SK-N-MC (cell line): ENCODE measurements at regions not wholly inside any gene's neighbourhood (a gene's known extent, or its start where the extent isn't known, plus 50 kb on each side); places are given as distances from the start of the nearest gene placed in this dataset.

ENCODE experiments used
- DNase-seq: peaks from one replicate; pipeline ENCODE4 v3.0.0-alpha.2; 2011; ENCODE audit warnings: low read depth, low spot score
- H3K27ac ChIP-seq: fragments of 200-600 bp; sonication (generic); 2 replicates; pipeline ENCODE4 v1.5.1; 2016; ENCODE audit warnings: mixed run types
- H3K36me3 ChIP-seq: fragments of 200-600 bp; sonication (generic); 2 replicates; pipeline ENCODE4 v1.6.1; 2017; ENCODE audit warnings: antibody characterized with exemption, low read length, mixed read lengths; ENCODE audit not compliant: insufficient read depth
- H3K4me3 ChIP-seq: fragments of 200-600 bp; sonication (generic); 2 replicates; pipeline ENCODE4 v1.5.1; 2016
- H3K9ac ChIP-seq: fragments of 200-600 bp; sonication (generic); 2 replicates; pipeline ENCODE4 v1.8.0; 2017; ENCODE audit warnings: mixed run types, mixed read lengths; ENCODE audit not compliant: insufficient read length
- H3K9me3 ChIP-seq: fragments of 200-600 bp; sonication (generic); 2 replicates; pipeline ENCODE4 v1.6.1; 2017; ENCODE audit warnings: low read depth, mild to moderate bottlenecking, antibody characterized with exemption, low read length, moderate library complexity, mixed read lengths
- EZH2 ChIP-seq: fragments of 200-600 bp; sonication (generic); IDR thresholded peaks from one replicate; pipeline ENCODE4 v1.6.1; 2017; ENCODE audit warnings: antibody characterized with exemption
- FOXP2 ChIP-seq: optimal IDR thresholded peaks from 2 replicates; pipeline ENCODE3; 2011; ENCODE audit warnings: mild to moderate bottlenecking, moderate library complexity; ENCODE audit not compliant: insufficient read depth; ENCODE audit errors: extremely low read length, control extremely low read depth
- POLR2AphosphoS5 ChIP-seq: IDR thresholded peaks from 2 replicates; pipeline ENCODE4 v1.6.1; 2012; ENCODE audit warnings: mild to moderate bottlenecking, low read depth, low read length, borderline replicate concordance

GRCh38 chr2:133658020-133658903, 90.0 kb upstream of the NCKAP5 start:
- H3K9ac ChIP-seq, result no peak overlapping the region
- H3K27ac ChIP-seq, result no peak overlapping the region
- H3K36me3 ChIP-seq, result no peaks in the 10 kb centered on the region
- H3K4me3 ChIP-seq, result no peak overlapping the region
- no peak for DNase-seq
- no peak for TF ChIP-seq EZH2
- no peak for TF ChIP-seq POLR2AphosphoS5
- no peak for TF ChIP-seq FOXP2
- no peaks in the 10 kb centered on the region for H3K9me3 ChIP-seq

DNA sequence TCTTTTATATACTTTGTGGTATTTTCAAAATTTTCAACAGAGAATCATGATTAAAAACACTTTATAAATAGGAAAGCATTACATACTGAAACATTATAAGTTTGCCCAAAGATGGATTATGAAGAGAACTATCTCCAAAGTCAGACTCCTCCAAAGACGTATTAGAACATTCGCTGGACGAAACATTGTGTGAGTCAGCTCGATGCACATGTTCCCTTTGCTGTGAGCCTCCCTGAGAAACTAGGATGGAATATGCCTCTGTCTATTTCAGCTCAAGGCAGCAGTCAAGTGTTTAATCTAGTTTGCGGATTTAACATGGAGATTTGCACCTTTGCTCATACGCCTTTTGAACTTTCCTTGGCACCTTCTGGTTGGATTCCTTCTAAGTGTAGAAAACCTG, 92.2 kb upstream of the NCKAP5 start:
- no peak for DNase-seq
- Histone ChIP-seq H3K27ac (no peak overlapping the region), H3K36me3 (no peaks in the 10 kb centered on the region), H3K9ac (no peak overlapping the region), H3K9me3 (no peaks in the 10 kb centered on the region), H3K4me3 (no peak overlapping the region)
- TF ChIP-seq EZH2, result no peak
- no peak for TF ChIP-seq POLR2AphosphoS5
- TF ChIP-seq FOXP2, result no peak

GRCh38 chr2:133661392-133661791, 93.1 kb upstream of the NCKAP5 start:
- Histone ChIP-seq H3K36me3 (no peaks in the 10 kb centered on the region), H3K9ac (no peak overlapping the region), H3K9me3 (no peaks in the 10 kb centered on the region), H3K4me3 (no peak overlapping the region), H3K27ac (no peak overlapping the region)
- no peak for TF ChIP-seq EZH2
- no peak for TF ChIP-seq POLR2AphosphoS5
- TF ChIP-seq FOXP2, result no peak
- DNase-seq, result no peak

- no peak for DNase-seq
- TF ChIP-seq FOXP2, result no peak
- TF ChIP-seq EZH2, result no peak
- no peak for TF ChIP-seq POLR2AphosphoS5
- no peak overlapping the region for H3K4me3 ChIP-seq
Measured at GRCh38 chr2:133666621-133667020, 98.4 kb upstream of the NCKAP5 start.

DNA sequence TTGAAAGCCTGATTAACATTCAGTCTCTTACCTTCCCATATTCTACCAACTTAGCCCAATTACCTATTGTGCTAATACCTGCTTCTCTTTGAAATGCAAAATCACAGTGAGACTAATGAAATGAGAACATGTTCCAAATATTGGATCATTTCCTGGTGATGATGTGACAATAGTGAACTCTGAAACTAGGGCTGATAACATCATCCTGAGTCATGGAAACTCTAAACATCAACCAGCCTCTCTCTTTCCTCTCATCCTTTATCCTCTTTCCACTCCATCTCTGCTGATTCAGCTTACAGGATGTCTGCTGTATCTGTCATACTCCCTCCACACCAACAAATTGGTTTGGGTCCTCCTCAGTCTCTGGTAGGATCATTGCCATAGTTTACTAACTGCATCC, 98.8 kb upstream of the NCKAP5 start:
- H3K4me3 ChIP-seq, result no peak overlapping the region
- no peak for DNase-seq
- TF ChIP-seq FOXP2 (no peak), EZH2 (no peak), POLR2AphosphoS5 (no peak)
- no peaks in the 10 kb centered on the region; the same call in 1 of the 2 replicates for H3K36me3 ChIP-seq
- no peak overlapping the region for H3K27ac ChIP-seq
- peaks cover 10% of the 10 kb centered on the region for H3K9me3 ChIP-seq
- H3K9ac ChIP-seq, result no peak overlapping the region

More at GRCh38 chr2:133666621-133667020, 98.4 kb upstream of the NCKAP5 start:
- H3K36me3 ChIP-seq, result no peaks in the 10 kb centered on the region; the same call in 1 of the 2 replicates
- H3K9me3 ChIP-seq, result peaks cover 10% of the 10 kb centered on the region
- H3K9ac ChIP-seq, result no peak overlapping the region
- no peak overlapping the region for H3K27ac ChIP-seq

DNA sequence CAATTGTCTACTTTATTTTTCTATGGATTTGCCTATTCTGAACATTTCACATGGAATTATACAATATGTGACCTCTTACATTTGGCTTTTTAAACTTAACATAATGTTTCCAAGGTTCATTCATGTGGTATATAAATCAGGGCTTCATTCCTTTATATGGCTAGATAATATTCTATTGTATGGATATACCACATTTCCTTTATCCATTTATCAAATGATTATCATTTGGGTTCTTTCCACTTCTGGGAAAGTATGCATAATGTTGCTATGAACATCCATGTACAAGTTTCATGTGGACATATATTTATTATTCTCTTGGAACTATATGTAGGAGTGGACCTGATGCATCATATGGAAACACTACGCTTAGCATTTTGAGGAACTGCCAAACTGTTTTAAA, 99.7 kb upstream of the NCKAP5 start:
- H3K9me3 ChIP-seq, result peaks cover 10% of the 10 kb centered on the region
- TF ChIP-seq FOXP2 (no peak), EZH2 (no peak), POLR2AphosphoS5 (no peak)
- H3K36me3 ChIP-seq, result no peaks in the 10 kb centered on the region; the same call in 1 of the 2 replicates
- no peak overlapping the region for H3K9ac ChIP-seq
- H3K4me3 ChIP-seq, result no peak overlapping the region
- no peak overlapping the region for H3K27ac ChIP-seq
- DNase-seq, result no peak

DNA sequence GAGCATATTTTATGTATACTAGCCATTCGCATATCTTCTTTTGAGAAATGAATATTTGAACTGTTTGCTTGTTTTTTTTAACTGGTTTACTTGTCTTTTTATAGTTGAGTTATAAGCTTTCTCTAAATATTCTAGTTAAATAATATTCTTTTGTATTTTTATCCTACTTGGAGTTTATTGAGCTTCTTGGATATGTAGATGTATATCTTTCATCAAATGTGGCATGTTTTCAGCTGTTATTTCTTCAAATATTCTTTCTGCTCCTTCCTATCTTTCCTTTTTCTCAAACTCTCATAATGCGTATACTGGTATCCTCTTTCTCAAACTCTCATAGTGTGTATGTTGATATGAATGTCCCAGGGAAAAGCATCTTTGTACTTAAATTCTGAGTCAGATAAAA, 100.3 kb upstream of the NCKAP5 start:
- Histone ChIP-seq H3K27ac (no peak overlapping the region), H3K9ac (no peak overlapping the region), H3K36me3 (no peaks in the 10 kb centered on the region; the same call in 1 of the 2 replicates), H3K9me3 (peaks cover 10% of the 10 kb centered on the region), H3K4me3 (no peak overlapping the region)
- TF ChIP-seq POLR2AphosphoS5 (no peak), EZH2 (no peak), FOXP2 (no peak)
- no peak for DNase-seq

DNA sequence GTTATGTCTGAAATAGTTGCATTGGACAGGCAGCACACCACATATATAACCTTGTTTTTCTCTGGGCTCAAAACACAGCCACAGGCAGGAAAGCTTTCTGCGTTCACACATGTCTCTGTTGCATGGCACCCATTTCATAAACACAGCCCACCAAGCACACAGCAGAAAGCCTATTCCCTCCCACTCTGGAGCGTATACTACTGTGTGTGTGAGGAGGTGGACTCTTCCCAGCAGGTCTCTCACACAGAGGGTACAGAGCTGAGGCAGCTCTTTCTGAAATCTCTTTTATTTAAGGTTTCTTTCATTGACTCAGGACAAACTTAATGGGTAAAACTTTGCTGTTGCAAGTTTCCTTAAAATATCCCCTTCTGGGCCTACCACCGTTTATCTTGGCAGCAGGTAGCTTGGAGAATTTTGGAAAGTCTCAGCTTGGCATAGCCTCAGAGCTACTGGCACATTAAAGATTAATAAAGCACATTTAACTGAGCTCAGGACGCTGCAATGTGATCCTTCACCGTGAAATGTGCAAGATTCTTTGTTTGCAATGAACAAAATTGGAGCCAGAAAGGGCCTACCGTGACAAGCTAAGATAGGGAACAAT, 105.1 kb upstream of the NCKAP5 start:
- TF ChIP-seq POLR2AphosphoS5 (no peak), EZH2 (no peak), FOXP2 (no peak)
- no peak for DNase-seq
- Histone ChIP-seq H3K27ac (peak overlapping the region; percentile 98), H3K9ac (peak overlapping the region; percentile 80), H3K4me3 (peak overlapping the region; percentile 83), H3K9me3 (peaks cover 6% of the 10 kb centered on the region), H3K36me3 (no peaks in the 10 kb centered on the region; the same call in 1 of the 2 replicates)
